Fibroblast of skin of abdomen (primary cell): ENCODE measurements at regions not wholly inside any gene's neighbourhood (a gene's known extent, or its start where the extent isn't known, plus 50 kb on each side); places are given as distances from the start of the nearest gene placed in this dataset.
A peak's percentile ranks its signal among the peaks of the same experiment; 100 is the strongest.
"Not testable (repeated sequence)": the region's sequence is repeated elsewhere in the genome, so short reads cannot be mapped to it uniquely, and the experiment has no call there.

Source experiments
- DNase-seq: peaks from one replicate; pipeline ENCODE4 v3.0.0-alpha.2; 2013

GRCh38 chr2:19201911-19202462, 156.4 kb downstream of the OSR1 start:
- no peak for DNase-seq

DNA sequence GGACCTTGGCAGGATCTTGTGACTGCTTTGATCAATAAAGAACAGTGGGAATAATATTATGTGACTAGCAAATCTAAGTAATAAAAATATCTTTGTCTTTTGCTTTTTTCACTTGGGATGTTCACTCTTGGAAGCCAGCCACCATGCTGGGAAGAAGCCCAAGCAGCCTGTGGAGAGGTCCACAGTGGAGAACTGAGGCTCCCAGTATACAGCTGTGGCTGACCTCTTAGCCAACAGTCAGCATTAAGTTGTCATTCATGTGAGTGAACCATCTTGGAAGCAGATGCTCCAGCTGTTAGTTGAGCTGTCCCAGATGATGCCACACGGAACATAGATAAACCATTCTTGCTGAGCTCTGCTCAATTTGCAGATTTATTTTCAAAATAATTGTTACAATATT, 160.0 kb downstream of the OSR1 start:
- DNase-seq: no peak

DNA sequence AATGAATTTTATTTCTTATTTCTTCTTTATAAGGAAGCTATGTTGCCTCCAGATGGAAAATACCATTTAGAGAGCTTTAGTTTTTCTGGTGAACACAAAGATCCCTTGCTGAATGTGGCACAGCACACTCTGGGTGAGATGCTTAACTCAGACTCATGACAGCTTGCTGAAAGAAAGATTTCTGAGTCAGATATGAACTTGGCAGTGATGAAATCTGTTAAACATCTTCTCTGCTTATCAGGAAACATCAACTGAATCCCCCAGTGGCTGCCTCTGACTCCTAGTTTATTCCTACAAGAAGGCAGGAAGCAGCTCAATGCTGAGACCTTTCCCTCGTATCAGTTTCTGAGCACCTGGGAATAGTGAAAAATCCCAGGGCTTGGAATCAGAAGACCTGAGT, 162.8 kb downstream of the OSR1 start:
- peak; percentile 33 for DNase-seq

DNA sequence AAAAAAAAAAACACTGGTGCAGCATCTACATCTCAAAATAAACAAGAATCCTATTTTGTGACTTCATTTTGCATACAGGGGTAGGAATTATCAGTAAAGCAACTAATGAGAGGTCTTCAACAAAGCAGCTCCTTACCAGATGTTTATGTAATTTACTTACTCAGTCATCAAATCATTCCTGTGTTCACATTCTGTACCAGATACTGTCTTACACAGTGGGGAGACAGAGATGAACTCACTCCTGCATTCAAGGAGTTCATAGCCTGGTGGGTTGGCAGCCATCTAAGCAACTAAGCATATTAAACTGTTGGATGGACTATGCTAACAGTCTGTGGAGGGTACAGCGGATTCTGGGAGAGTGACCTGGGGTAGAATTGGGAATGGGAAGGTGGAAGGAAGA, 169.0 kb downstream of the OSR1 start:
- DNase-seq: no peak

GRCh38 chr2:19187323-19188020, 171.0 kb downstream of the OSR1 start:
- DNase-seq: peak; percentile 37

- DNase-seq: peak; percentile 28
Measured at GRCh38 chr2:19185086-19185485, 173.3 kb downstream of the OSR1 start.

- DNase-seq: no peak
Measured at GRCh38 chr2:19178175-19178574, 180.2 kb downstream of the OSR1 start.

- peak; percentile 61 for DNase-seq
Measured at GRCh38 chr2:19176977-19177376, 181.4 kb downstream of the OSR1 start.

DNA sequence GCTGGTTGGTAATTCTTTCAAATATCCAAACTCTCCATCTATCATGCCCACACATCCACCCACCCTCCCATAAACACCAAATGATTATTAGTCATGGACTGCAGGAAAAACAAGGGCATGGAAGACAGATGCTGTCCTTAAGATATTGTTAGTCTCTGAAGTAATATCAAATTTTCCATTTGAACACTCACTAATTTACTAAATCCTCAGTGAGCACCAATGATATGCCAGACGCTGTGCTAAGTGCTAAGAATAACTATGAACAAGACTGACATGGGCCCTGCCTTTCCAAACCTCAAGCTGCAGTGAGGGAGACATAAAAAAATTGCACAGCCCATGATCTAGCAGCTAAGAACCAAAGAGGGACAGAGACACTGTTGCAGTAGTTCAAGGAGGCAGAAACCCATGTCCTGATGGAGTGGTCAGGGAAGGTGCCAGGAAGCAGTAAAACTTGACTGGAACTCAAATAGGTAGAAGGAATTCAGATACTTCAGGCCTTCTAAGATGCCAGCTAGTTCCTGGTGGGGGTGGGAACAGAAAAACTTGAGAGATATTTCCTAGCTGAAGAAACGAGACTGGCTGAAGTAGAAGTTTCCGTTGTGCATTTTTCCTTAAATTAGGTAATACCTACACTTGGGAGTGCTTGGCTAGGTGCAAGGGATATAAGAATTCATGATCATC, 182.1 kb downstream of the OSR1 start:
- no peak for DNase-seq

DNA sequence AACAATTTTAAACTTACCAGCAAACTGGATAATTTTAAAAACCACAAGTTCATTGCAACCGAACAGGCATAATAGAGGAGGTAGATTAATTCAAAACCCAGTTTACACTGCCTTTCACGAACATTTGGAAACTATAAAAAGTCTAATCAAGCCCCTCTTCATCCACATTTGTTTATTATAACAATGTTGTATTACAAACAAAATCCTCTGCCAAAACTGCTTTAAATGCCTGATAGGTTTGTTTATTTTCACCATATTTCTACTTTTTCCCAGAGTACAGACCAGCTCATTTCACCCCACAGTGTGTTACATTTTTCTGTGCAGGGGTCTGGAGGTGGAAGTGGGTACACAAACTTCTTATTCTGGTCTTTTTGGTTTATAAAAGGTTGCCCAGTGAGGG, 184.2 kb downstream of the OSR1 start:
- no peak for DNase-seq

DNA sequence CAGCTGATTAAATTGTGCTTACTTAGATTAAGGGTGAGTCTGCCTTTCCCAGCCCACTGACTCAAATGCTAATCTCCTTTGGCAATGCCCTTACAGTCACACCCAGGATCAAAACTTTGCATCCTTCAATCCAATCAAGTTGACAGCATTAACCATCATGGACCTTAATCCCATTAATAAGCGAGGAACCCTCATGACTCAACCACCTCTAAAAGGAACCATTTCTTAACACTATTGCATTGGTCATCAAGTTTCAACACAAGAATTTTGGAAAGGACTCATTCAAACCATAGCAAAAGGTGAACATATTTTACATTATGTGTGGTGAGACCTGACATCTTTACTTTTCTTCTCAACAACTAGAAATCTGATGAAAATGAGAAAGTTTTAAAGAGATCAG, 187.0 kb downstream of the OSR1 start:
- DNase-seq: no peak

- DNase-seq: no peak
Measured at GRCh38 chr2:19169134-19169768, 189.2 kb downstream of the OSR1 start.

DNA sequence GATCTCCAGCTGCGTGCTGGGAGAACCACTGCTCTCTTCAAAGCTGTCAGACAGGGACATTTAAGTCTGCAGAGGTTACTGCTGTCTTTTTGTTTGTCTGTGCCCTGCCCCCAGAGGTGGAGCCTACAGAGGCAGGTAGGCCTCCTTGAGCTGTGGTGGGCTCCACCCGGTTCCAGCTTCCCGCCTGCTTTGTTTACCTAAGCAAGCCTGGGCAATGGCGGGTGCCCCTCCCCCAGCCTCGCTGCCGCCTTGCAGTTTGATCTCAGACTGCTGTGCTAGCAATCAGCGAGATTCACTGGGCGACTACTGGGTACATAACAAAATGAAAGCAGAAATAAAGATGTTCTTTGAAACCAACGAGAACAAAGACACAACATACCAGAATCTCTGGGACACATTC, 194.3 kb downstream of the OSR1 start:
- DNase-seq: not testable (repeated sequence)

DNA sequence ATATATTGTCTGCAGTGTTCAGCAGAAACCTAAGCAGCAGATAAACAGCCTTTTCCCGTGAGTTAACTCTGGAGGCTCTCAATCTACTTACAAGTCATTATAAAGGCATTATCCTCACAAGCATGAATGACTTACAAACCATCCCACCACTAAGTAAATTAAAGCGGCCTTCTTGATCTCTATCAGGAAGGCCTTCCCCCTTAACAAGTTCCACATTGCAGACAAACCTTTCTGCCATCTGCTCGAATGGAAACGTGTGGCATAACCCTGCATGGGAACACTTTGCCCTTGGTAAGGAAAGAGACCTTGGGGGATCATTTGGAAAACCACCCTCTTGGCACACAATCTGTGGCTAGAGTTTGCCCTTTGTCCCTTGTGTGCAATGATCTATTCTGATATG, 199.5 kb downstream of the OSR1 start:
- no peak for DNase-seq

DNA sequence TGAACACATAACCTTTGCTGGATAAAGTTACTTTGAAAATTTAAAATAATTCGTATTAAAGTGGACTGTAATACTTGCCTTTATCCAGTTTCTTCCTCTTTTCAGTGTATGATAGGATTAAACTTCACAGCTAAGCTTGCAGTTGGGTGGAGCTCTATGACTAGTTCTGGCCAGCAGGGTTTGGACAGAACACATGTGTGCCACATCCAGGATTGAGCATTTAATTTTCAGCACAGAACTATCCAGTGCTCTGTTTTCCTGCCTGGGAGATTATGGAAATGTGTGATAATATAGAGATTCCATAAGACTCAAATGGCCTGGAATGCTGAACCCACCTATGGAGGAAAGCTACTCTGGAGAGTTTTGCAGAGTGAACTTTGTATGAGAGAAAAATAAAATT, 200.2 kb downstream of the OSR1 start:
- no peak for DNase-seq

DNA sequence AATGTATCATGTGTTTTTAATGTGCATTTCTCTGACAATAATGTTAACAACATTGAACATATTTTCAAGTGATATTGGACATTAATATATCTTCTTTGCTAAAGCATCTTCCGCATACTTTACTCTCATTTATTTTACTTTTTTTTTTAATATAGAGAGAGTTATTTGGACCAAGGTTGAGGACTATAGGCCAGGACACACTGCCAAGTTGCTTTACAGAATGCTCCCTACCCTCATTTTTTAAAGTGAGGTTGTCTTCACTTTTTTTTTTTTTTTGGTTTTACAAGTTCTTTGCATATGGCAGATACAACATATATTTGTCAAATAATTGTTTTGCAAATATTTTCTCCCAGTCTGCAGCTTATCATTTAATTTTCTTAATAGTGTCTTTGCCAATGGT, 201.8 kb downstream of the OSR1 start:
- DNase-seq: no peak

GRCh38 chr2:19150726-19151125, 207.7 kb downstream of the OSR1 start:
- DNase-seq: no peak

GRCh38 chr2:19146867-19147266, 211.6 kb downstream of the OSR1 start:
- DNase-seq: no peak

DNA sequence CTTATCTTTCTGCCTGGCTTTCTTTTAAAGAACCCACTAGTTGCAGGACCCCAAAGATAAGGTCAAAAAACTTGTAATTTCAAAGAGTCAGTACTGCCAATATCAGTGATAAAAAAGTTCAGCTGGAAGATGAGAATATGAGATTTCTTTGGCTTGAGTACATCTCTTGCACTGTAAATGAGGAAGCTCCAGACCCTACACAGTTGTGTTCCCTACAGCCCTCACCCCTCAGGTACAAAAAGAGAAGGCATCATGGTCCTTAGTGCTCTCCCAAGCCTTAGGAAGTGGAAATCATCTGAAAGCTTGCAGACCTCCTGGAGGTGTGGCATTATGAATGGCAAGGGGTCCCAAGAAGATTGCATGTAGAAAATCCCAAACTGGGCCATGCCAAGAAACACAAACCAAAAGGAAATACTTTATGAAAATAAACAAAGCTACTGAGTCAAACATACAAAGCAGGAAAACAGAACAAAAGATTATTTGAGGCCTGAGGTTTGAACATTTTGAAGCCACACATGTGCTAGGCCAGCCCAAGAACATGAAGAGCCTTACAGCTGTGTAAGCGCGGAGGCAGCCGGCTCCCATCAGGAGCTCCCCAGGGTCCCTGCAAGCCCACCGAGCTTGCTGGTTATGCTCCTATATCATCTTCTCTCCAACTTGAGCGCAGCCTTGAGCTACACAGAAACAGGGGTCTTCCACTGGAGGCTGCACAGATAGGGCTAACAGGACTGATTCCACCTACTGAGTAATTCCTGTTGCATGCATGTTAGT, 217.0 kb downstream of the OSR1 start:
- no peak for DNase-seq

- peak; percentile 82 for DNase-seq
Measured at GRCh38 chr2:19140463-19141208, 217.8 kb downstream of the OSR1 start.

DNA sequence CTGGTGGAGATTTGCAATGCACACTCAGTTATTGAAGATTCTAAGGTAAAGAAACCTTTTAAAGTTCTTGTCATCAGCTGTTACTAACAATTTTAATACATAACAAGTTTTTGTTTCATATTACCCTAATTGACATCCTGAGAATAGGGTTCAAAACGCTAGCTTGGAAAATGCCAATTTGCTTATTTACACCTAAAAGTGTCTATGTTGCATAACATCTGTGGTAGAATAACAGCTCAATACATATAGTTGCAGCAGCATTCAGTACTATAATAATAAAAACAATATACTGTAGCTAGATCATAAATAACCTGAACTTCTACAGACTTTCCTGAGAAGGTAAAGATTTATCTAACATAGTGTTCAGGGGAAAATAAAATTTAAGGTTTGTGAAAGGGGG, 219.0 kb downstream of the OSR1 start:
- DNase-seq: no peak

- DNase-seq: no peak
Measured at GRCh38 chr2:19138264-19138825, 220.1 kb downstream of the OSR1 start.
